Mesenchymal stem cell (in vitro differentiated cells and primary cell): ENCODE measurements at regions not wholly inside any gene's neighbourhood (a gene's known extent, or its start where the extent isn't known, plus 50 kb on each side); places are given as distances from the start of the nearest gene placed in this dataset.

ENCODE experiments used
- DNase-seq: peaks from one replicate; pipeline ENCODE4 v3.0.0-alpha.2; 2013
- H2AFZ ChIP-seq: one replicate; pipeline ENCODE4 v1.6.1; 2013; ENCODE audit warnings: low read depth, mild to moderate bottlenecking, control low read depth, inconsistent platforms, low read length, moderate library complexity
- H2AK5ac ChIP-seq: 2 replicates; pipeline ENCODE4 v1.6.1; 2013; ENCODE audit warnings: low read length, moderate library complexity, mild to moderate bottlenecking, inconsistent platforms; ENCODE audit not compliant: severe bottlenecking
- H2BK120ac ChIP-seq: one replicate; pipeline ENCODE4 v1.6.1; 2013; ENCODE audit warnings: low read depth, mild to moderate bottlenecking, inconsistent platforms, low read length, moderate library complexity
- H2BK12ac ChIP-seq, 2 experiments: one replicate each; pipeline ENCODE4 v1.6.1; 2013; ENCODE audit warnings: inconsistent platforms in 2 of 2, low read length in 2 of 2, mild to moderate bottlenecking in 2 of 2, moderate library complexity in 2 of 2, control low read depth in 1 of 2
- H2BK15ac ChIP-seq: one replicate; pipeline ENCODE4 v1.6.1; 2013; ENCODE audit warnings: mild to moderate bottlenecking, low read depth, inconsistent platforms; ENCODE audit not compliant: poor library complexity, severe bottlenecking
- H2BK5ac ChIP-seq: 2 replicates; pipeline ENCODE4 v1.6.1; 2013; ENCODE audit warnings: low read depth, mild to moderate bottlenecking, low read length, control low read depth, inconsistent platforms; ENCODE audit not compliant: poor library complexity, severe bottlenecking
- H3K14ac ChIP-seq, 2 experiments: one replicate each; pipeline ENCODE4 v1.6.1; 2013; ENCODE audit warnings: inconsistent platforms in 2 of 2, low read length in 2 of 2, control low read depth in 1 of 2, mild to moderate bottlenecking in 1 of 2, moderate library complexity in 1 of 2
- H3K18ac ChIP-seq, 2 experiments: one replicate each; pipeline ENCODE4 v1.6.1; 2013; ENCODE audit warnings: inconsistent platforms in 2 of 2, low read length in 2 of 2, control low read depth in 1 of 2, low read depth in 1 of 2, mild to moderate bottlenecking in 1 of 2
- H3K23ac ChIP-seq, 2 experiments: one replicate each; pipeline ENCODE4 v1.6.1; 2013; ENCODE audit warnings: inconsistent platforms in 2 of 2, low read length in 2 of 2, mild to moderate bottlenecking in 2 of 2, moderate library complexity in 2 of 2, control low read depth in 1 of 2
- H3K27ac ChIP-seq: 2 replicates; pipeline ENCODE4 v1.5.1; 2013; ENCODE audit warnings: mild to moderate bottlenecking, moderate library complexity, low read length, control low read depth, inconsistent platforms; ENCODE audit not compliant: poor library complexity, severe bottlenecking
- H3K27me3 ChIP-seq, 2 experiments: 2 replicates each; pipeline versions ENCODE4 v1.6.1 to v1.7.0; 2013; ENCODE audit warnings: low read length in 2 of 2, mild to moderate bottlenecking in 2 of 2, moderate library complexity in 2 of 2, control low read depth in 1 of 2, inconsistent platforms in 1 of 2; ENCODE audit not compliant: control insufficient read depth in 1 of 2, insufficient read depth in 1 of 2
- H3K36me3 ChIP-seq, 2 experiments: 2 replicates each; pipeline versions ENCODE4 v1.6.1 to v1.7.0; 2013; ENCODE audit warnings: low read length in 2 of 2, control low read depth in 1 of 2, inconsistent platforms in 1 of 2, low read depth in 1 of 2, mild to moderate bottlenecking in 1 of 2; ENCODE audit not compliant: insufficient read depth in 2 of 2, control insufficient read depth in 1 of 2
- H3K4ac ChIP-seq, 2 experiments: one replicate each; pipeline ENCODE4 v1.6.1; 2013; ENCODE audit warnings: inconsistent platforms in 2 of 2, low read length in 2 of 2, mild to moderate bottlenecking in 2 of 2, moderate library complexity in 2 of 2, control low read depth in 1 of 2, low read depth in 1 of 2
- H3K4me1 ChIP-seq: 2 replicates; pipeline ENCODE4 v1.6.1; 2013; ENCODE audit warnings: low read depth, low read length, control low read depth; ENCODE audit not compliant: control insufficient read depth, insufficient read depth
- H3K4me2 ChIP-seq: 2 replicates; pipeline ENCODE4 v1.6.1; 2013; ENCODE audit warnings: low read length, mild to moderate bottlenecking, inconsistent platforms; ENCODE audit not compliant: poor library complexity, severe bottlenecking
- H3K4me3 ChIP-seq, 2 experiments: 2 replicates each; pipeline versions ENCODE4 v1.5.1 to v1.7.0; 2013; ENCODE audit warnings: low read length in 2 of 2, mild to moderate bottlenecking in 2 of 2, control low read depth in 1 of 2, low read depth in 1 of 2; ENCODE audit not compliant: insufficient read depth in 1 of 2
- H3K79me1 ChIP-seq: replicated peaks from 2 replicates; pipeline ENCODE4 v1.6.1; 2013; ENCODE audit warnings: mild to moderate bottlenecking, control low read depth, low read length, inconsistent platforms; ENCODE audit not compliant: poor library complexity, severe bottlenecking
- H3K9ac ChIP-seq: 2 replicates; pipeline ENCODE4 v1.7.0; 2013; ENCODE audit warnings: mild to moderate bottlenecking, low read length, moderate library complexity
- H3K9me3 ChIP-seq: 2 replicates; pipeline ENCODE4 v1.7.0; 2013; ENCODE audit warnings: mild to moderate bottlenecking, low read length; ENCODE audit not compliant: control insufficient read depth
- H4K8ac ChIP-seq: one replicate; pipeline ENCODE4 v1.6.1; 2013; ENCODE audit warnings: inconsistent platforms, mild to moderate bottlenecking, low read length, moderate library complexity
- H4K91ac ChIP-seq: one replicate; pipeline ENCODE4 v1.6.1; 2013; ENCODE audit warnings: mild to moderate bottlenecking, low read length, inconsistent platforms
- whole genome bisulfite sequencing: methylation state at CpG from one replicate; pipeline ENCODE4 v1.1.7; 2013; ENCODE audit warnings: mixed read lengths; 5-methylcytosine and 5-hydroxymethylcytosine counted together

- Histone ChIP-seq H4K91ac (no peak overlapping the region), H4K8ac (no peak overlapping the region), H3K23ac (no peak overlapping the region), H3K4me2 (no peak overlapping the region), H3K9ac (no peak overlapping the region), H2BK5ac (no peak overlapping the region), H3K36me3 (no peaks in the 10 kb centered on the region), H3K9me3 (peaks cover 23% of the 10 kb centered on the region), H2BK12ac (no peak overlapping the region), H2AFZ (no peak overlapping the region), H3K18ac (no peak overlapping the region), H3K79me1 (no peaks in the 10 kb centered on the region), H3K27me3 (no peaks in the 10 kb centered on the region), H3K4ac (no peak overlapping the region), H2AK5ac (no peak overlapping the region), H2BK15ac (no peak overlapping the region), H3K4me3 (no peak overlapping the region), H3K27ac (no peak overlapping the region), H2BK120ac (no peak overlapping the region), H3K4me1 (no peaks in the 10 kb centered on the region), H3K14ac (no peak overlapping the region)
- DNase-seq: no peak
- WGBS: 91% methylated on average over 1 of the region's 1 CpG
Observed at GRCh38 chr2:62277688-62278087, 81.8 kb downstream of the B3GNT2 start.
